Effector CD8-positive, alpha-beta T cell (primary cell): ENCODE measurements at regions not wholly inside any gene's neighbourhood (a gene's known extent, or its start where the extent isn't known, plus 50 kb on each side); places are given as distances from the start of the nearest gene placed in this dataset.

Source experiments
- DNase-seq: peaks from one replicate; lab custom pipeline; 2025; lab: John Stamatoyannopoulos, UW

DNA sequence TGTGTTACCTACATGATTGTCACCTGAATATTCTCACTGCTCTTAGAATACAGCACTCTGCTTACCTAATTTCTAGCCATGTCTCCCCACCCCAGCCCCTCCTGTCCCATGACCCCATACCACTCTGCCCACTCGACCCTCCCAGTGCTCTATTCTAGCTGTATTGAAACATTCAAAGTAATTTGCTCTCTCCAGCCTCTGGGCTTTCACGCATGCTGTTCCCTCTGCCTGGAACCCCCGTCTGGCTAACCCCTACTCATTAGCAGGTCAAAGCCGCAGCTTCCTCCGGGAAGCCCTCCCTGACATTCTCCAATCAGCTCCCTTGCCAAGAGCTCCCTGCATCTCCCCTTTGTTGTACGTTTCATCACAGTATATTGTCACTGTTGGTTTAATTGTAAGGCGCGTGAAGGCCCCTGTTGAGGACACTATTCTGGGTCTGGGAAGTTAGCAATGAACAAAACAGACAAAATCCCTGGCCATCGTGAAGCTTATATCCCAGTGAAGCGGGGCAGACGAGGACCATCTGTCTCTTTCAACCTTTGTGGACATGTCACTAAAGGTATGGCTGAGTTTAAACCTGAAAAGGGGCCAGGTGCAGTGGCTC lies 72.3 kb upstream of the LHX1 start:
- DNase-seq: no peak

DNA sequence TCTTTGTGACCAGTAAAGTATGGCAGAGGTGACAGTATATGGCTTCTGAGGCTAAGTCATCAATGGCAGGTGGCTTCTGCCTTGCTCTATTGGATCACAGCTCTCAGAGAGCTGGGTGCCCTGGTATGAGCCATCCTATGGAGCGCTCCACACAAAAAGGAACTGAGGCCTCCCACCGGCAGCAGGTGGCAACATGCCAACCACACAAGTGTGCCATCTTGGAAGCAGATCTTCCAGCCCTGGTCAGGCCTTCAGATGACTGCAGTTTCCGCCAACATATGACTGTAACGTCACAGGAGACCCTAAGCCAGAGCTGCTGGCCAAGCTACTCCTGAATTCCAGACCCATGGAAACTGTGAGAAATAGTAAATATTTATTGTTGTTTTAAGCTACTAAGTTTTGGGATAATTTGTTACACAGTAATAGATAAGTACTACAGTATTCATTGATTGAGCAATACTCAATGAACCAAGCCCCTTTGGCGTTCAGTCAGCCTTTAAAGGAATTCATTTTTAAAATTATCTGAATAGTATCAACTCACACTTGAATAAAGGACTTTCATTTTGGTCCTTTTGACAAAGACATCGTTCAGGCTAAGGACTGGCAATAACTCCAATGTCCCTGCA lies 69.4 kb upstream of the LHX1 start:
- DNase-seq: no peak

DNA sequence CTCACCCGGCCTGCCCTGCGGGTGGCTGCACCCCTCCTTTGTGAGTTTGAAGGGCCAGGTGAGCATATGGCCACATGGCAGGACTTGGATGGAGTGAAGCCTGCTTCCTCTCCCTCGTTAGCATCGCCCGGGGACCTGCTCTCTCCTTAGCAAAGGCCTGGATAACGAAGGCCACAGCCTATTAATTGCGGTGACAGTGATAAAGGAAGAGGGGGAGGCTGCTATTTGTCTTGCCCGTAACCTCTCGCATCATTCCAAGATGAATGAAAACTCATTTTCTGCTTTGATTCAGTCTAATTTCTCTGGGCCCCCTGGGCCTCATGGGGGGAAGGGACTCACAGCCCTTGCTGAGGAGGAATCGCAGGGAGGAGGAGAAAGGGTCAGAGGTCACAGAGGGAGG lies 68.5 kb upstream of the LHX1 start:
- no peak for DNase-seq

- no peak for DNase-seq
These were observed 67.8 kb upstream of the LHX1 start for GRCh38 chr17:36869441-36869840.

DNA sequence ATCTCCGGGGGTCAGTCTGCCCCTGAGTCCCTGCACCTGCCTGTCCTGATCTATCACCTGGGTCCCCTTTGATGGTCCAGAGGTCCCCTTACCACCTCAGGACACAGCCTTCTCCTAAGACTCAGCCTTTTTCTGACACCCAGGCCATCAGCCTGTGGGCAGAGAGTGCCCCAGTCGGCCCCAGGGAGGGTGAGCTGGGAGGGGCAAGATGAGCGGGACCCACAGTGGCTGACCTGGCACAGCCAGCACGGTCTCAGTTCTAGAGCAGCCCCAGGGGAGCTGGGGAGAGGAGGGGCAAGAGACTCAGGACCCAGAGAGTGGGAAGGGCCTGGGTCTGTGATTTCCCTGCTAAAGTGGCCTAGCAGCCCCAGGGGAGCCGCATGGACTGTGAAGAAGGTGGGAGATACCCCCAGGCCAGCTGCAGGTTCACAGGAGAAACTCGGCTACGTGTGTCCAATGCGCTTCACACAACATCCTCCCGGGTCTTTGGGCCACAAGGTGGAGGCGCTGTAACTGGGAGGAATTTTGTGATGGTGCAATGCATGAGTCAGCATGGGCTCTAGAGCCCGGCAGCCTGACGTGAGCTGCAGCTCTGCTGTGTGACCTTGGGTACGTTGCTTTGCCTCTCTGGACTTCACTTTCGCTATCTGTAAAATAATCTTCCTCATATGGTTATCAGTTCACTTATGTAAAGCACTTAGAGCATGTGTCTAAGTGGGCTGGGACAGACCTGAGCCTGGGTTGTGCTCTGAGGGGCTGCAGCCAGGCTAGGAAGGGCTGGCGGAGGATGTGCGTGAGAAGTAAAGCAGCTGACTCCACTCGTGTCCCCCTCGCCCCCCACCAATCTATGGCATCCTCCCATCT lies 67.2 kb upstream of the LHX1 start:
- no peak for DNase-seq

DNA sequence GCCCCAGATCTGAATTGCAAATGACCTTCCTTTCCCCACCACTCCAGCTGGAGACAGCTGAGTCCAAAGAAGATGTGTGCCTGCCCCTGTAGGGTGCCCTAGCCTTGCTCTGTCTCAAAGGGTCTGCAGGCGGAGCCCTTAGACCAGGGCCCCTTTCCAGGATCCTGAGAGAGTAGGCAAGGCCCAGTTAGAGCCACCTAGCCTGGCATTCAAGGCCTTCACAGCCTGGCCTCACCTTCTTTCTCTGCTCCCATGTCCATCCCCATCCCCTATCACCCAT lies 66.6 kb upstream of the LHX1 start:
- no peak for DNase-seq

GRCh38 chr17:36875698-36876293 lies 61.5 kb upstream of the LHX1 start:
- DNase-seq: no peak

DNA sequence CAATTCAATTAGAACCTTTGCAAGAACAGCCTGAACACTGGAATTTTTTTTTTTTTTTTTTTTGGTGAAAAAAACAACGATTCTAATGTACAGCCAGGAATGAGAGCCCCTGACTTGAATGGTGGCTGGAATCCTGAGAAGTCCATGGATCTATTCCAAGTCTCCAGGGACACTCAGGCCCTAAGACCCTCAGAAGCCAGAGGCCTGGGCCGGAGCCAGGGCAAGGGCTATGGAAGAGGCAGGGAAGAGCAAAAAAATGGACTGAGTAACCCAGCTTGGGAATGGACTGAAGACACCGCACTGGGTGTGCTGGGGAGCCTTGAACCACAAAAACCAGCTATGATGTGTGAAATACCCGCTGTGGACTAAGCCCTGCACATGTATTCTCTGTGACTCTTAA lies 60.3 kb upstream of the LHX1 start:
- DNase-seq: no peak

DNA sequence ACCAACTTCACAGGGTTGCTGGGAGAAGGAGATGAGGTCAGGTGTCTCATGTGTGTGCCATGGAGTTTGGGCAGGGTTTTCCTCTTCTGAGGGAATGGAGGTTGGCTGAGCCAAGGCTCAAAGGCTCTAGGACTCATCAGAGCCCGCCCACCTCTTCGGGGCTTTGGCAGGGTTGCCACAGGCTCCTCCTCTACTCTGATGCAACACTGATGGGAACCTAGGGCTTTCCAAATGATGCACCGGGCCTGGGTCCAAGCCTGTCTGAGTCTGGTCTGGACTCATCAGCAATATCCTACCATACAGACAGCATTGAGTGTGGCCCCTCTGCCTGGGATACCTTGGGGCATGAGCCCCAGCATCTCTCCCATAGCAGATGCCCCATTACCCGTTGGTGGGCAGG lies 59.5 kb upstream of the LHX1 start:
- no peak for DNase-seq

GRCh38 chr17:36878216-36878615 lies 59.1 kb upstream of the LHX1 start:
- DNase-seq: no peak

DNA sequence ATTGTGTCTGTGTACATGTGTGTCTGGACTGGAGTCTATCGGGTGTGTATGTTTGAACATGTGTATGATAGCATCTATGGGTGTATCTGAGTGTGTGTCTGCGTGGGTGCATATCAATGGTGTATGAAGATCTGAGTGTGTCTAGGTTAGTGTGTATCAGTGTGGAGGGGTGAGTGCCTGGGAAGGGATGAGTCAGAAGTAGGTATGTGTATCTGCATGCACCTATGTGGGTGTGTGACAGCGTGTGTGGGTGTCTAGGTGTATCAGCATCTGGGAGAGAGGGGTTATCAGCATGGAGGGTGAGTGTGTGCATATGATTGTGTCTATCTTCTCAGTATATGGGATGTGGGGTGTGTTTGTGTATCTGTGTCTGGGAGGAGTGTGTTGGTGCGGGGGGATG lies 58.2 kb upstream of the LHX1 start:
- DNase-seq: no peak

DNA sequence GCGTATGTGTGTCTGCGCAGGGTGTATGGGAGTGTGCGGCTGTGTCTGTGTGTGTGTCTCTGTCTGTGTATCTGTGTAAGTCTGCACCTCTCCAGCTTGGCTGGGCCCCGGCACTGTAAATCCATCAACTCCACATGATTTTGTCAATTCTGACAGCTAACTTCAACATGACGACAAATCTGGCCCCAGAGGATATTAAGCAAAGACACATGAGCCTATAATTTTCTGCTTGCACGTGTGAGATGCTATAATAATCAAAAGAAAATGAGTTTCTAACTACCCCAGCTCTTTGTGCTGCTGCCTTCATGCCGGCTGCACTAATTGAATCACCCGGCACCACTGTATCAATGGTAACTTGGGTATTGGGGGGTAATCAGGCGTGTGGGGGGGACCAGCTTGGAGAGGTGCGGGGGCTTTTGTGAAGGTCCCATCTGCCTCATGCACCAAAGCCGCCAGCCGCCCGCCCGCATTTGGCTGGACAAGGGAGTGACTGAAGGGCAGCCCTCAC lies 57.6 kb upstream of the LHX1 start:
- no peak for DNase-seq

DNA sequence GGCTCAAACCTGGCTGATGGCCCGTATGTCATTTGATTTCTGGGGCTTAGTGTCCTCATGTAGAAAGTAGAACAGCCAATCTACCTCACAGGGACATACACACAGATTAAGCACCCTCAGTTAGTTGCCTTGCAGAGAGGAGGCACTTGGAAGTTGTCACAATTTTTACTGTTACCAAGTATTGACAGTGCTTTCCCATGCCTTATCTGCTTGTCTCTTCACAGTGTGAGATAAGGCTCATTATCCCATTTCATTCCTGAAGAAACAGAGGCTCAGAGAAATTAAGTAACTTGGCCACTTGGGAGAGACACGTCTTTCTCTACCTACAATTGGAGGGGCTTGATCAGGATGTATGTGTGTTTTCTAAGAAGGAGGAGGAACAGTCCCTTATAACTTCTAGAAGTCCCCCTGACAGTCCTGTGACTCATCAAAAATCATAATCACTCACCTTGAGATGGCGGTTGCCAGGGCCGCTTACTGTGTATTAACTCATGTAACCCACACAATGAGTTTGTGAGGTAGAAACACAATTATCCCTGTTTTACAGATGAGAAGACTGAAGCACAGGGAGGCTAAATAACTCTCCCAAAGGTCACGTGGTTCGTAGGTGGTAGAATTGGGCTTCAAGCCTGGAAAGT lies 56.9 kb upstream of the LHX1 start:
- DNase-seq: no peak

DNA sequence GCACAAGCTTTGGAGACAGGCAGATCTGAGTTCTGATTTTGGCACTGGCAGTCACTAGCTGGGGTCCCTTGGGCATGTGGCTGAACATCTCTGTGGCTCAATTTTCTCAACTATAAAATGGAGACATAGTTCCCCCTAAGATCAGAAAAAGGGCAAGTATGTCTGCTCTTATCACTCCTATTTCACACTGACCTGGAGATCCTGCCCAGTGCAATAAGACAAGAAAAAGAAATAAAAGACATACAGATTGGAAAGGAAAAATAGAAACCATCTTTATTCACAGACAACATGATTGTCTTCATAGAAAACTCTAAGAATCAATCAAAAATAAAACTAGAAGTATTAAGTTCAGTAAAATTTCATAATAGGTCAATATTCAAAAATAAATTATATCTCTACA lies 56.0 kb upstream of the LHX1 start:
- DNase-seq: no peak

GRCh38 chr17:36884495-36885152 lies 52.7 kb upstream of the LHX1 start:
- DNase-seq: no peak

- DNase-seq: no peak
These were observed 52.0 kb upstream of the LHX1 start for GRCh38 chr17:36885153-36885735.

DNA sequence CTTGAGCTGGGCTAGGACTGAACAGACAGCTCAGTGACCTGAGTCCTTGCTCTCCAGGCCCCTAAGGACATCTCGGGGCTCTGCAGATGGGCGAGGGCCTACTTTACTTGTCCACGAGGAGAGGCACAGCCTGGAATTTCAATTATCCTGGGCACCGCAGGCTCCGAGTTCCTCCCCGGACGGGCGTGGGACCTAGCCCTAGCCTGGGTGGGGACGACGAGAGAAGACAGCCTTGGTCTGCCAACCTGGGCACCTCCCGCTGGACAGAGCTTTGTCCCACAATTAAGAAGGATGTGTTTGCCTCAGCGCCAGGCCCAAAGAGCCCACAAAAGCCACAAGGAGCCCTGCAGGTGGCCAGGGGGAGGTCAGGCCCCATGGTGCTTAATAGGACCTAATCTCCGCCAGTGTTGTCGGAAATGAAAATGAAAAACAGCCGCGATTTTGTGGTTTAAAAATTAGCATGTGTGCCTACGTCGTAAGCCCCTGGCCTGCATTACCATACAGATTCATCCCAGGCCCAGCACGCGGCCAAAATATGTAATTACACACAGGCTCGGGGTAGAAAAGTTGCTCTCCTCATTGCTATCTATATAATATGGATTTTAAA lies 51.4 kb upstream of the LHX1 start:
- DNase-seq: no peak
